GM21367 (cell line): ENCODE measurements at regions not wholly inside any gene's neighbourhood (a gene's known extent, or its start where the extent isn't known, plus 50 kb on each side); places are given as distances from the start of the nearest gene placed in this dataset.

Experiments
- ATAC-seq: cut with Tn5 transposase; IDR thresholded peaks from one replicate; pipeline ENCODE4 v1.9.1; 2021; ENCODE audit not compliant: unreplicated experiment

DNA sequence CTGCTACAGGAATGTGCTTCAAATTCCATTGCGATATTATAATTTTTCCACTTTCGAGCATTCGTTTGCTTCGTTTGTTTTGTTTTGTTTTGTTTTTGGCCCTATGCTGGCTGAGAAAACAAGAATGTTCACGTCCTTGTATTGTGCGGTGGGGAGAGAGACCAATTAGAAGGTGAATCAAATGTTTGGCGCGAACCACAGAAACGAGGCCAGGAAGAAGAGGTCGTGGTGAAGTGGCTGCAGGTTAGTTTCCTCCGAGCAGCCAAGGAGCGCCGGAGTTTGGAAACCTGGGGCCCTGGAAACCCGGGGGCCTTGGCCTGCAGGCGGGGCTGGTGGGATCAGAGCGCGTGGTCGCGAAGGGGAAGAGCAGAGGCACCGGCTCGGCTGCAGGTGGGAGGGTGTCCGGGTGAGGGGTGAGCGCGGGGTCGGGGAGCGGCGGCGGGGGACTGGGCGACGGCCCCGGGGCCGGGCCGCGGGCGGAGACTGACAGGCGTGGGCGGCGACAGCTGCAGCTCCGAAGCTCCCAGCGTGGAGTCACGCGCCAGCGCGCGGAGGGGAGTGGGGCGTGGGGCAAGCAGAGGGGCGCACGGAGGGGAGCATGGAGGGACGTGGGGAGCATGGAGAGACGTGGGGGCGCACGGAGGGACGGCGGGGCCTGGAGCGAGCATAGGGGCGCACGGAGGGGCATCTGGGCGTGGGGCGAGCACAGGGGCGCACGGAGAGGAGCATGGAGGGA lies 141.5 kb upstream of the PDE10A start:
- no peak for ATAC-seq

DNA sequence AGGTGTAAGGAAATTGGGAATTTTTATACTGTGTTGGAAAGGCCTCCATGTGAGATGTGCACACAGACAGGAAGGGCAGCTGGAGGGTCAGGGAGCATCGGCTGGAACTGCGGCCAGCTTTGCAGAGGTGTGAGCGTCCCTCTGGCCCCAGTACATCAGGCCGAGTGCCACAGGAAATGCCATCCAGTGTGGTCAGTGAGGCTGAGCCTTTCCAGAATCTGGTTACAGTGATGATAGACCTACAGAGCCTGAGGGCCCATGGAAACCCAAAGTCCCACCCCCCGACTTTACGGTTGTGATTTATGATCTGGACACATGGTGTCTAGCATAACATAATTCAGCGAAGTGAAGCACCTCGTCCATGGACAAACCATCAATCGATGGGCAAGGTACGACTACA lies 137.3 kb upstream of the PDE10A start:
- ATAC-seq: no peak

DNA sequence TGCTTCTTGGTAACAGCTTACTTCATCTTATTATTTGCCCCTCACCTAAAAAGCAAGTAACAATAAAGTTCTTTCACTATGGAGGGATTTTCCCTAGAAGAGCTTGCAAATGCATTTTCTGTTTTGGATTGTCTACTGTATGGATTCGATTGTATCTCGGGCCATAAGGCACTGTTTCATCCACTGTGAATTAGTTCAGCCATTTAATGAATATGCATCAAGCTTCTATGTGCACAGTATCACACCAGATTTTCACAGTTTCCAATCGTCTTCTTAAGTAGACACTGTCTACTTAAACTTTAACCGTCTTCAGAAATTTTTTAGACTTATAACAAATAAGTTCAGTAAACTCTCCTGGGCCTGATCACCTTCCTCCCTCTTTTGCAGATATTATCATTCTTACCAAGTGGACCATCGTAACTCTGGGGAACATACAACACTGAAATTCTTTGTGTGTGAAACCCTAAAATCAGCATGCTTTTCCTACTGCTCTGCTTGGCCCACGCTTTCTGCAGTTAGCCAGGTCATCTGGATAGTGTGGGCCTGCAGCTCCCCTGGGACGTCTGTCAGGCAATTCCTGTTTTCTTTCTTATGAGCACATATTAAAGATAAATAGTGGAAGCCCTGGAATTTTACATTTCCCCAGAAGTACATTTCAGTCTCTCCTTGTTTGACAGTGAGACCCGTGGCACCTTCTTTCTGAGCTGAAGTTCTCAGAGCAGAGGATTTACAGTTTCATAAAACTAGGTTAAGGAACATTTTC lies 136.5 kb upstream of the PDE10A start:
- no peak for ATAC-seq

DNA sequence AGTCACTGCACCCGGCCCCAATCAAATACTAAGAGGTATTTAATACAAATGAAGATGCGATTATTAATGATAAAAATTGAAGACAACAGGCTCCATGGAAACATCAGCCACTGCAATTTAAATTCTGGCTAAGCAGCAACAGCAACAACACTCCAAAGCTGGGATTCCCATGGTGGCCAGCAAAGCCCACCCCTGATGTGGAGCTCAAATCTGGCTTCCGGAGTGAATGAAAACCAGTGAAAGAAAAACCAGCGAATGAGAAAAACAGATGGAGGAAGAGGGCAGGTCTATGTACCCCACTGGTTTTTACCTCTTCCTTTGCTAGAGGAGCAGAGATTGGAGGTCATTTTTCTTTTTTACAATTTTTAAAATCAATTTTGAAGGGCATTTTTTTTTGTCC lies 135.9 kb upstream of the PDE10A start:
- no peak for ATAC-seq

DNA sequence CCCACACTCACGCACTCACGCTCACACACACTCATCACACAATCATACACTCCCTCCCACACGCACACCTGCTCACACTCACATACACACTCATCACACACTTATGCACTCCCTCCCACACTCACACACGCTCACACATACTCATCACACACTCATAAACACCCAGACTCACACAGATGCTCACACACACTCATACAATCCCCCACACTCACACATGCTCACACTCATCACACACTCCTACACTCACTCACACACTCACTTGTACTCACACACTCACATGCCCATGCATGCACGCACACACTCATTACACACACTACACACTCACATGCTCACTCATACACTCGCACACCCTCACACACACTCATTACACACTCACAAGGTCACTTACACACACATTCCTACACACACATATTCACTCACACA lies 131.1 kb upstream of the PDE10A start:
- ATAC-seq: no peak

DNA sequence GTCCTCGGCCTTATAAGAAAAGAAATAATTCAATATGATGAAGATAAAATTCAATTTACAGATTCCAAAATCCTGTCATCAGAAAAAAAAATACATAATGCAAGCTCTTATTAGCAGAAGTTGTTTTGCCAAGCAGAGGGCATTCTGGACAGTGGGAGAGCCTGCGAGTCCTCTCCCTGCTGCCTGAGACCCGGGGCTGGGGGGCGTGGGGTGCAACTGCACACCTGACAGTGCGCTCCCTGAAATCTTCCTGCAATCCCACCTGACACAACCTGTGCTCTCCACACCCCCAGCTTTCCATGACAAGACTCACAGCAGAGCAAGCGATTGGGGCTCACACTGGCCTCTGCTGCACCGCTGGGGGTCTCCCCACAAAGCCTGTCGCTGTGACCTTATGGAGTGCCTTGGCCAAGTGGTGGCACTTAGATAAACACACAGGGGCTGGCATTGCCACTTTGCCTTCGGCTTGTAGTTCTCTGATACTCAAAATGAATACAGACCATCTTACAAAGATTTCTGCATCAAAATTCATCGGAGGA lies 130.3 kb upstream of the PDE10A start:
- no peak for ATAC-seq

DNA sequence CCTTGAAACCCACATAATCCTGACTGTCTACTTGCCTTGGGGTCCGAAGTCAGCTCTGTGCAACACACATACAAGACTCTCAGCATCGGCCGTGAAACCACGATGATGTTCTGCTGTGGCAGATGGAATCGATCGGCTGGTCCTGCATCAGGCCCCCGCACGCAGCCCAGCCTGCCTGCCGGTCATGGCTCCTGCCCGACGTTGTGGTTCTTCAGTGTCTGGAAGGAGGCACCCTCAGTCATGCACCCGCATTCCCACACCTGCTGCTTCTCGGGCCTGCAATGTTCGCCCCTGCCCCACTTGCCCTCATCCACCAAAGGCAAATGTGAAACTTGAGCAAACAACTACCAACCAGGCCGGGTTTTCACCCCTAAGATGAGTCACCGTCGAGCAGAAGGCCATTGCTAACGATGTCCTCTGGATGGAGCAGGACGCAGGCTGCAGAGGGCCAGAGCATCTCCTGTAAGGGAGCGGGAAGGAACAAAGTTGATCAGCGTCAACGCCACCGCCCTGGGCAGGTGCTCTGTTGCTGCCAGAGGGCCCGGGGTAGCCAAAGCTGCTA lies 128.9 kb upstream of the PDE10A start:
- ATAC-seq: no peak

DNA sequence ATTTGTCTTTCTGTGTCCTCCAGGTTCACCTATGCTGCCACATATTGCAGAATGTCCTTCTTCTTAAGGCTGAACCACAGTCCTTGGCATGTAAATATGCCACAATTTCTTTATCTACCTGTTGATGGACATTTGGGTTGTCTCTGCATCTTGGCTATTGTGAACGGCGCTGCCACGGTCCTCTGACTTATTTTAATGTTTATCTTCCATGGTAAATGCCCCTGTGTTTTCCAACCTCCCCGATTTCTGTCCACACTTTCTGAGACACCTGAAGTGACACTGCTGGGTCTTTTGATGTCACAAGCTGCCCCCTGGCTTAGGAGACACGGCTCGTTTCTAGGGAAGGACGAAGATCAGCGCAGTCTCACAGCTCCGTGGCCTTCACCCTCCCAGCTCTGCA lies 128.3 kb upstream of the PDE10A start:
- no peak for ATAC-seq

DNA sequence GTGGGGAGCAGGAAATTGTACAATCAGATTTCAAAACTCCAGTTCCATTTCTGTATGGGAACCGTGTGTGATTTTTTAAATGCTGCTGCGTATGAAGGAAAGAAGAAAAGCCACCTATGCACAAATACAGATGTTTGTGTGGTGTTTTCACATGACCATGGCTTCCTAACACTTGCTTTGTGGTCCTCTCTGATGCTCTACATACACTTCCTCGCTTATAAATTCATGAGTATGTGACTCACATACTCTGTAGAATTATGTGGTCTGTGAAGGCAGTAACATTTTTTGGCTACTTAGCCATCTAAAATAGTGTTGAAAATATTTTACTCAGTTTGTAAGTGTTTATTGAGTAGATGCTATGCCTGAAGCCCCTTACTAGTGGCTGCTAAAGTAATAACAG lies 119.8 kb upstream of the PDE10A start:
- ATAC-seq: no peak

DNA sequence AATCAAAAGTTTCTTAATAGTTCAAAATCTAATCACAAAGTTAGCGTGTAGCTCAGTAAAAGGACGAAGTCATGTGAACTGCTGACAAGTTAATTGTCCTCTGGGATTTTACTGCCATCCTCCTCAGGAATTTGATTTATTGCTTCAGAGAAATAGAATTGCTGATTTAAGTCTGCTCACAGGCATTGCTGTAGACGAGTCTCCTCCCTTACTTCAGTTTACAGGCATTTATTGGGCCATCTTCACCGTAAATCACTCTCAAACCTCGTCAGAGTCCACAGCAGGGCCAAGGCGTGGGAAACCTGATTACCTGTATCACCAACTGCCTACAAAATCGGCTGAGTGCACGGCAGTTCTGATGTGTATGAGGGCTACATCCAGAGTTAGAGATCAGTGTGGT lies 119.1 kb upstream of the PDE10A start:
- no peak for ATAC-seq

DNA sequence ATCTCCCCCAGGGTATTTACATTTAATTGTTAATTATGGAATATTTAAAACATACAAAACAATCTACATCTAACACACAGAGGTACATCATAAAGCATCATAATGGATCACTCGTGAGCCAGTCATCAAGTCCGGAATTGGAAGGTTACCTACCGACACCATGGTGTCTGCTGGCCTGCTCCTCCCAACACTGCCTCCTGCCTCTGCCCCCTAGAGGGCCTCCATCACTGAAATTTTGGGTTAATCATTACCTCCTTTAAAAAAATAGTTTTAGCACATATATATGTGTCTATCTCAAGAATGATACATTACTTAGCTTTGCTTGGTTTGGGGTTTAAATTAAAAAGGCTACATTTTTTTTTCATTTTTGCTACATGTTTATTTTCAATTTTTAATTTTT lies 114.6 kb upstream of the PDE10A start:
- ATAC-seq: no peak

DNA sequence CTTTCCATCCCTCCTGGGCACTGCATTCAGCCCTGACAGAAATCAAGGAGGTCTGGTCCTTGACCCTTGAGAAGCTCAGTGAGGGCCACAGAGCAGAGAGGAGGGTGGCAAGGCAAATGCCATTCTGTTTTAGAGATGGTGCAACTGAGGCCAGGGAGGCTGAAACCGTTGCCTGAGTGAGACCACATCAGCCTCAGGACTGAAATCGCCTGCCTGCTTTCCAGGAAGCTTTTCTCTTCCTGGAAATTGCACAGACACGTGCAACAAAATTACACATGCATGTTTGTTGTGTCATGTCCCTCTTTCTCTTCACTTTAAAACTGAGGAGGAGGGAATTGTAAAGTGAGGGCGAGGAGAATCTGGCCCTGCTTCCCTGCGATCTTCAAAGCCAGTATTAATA lies 113.7 kb upstream of the PDE10A start:
- no peak for ATAC-seq

DNA sequence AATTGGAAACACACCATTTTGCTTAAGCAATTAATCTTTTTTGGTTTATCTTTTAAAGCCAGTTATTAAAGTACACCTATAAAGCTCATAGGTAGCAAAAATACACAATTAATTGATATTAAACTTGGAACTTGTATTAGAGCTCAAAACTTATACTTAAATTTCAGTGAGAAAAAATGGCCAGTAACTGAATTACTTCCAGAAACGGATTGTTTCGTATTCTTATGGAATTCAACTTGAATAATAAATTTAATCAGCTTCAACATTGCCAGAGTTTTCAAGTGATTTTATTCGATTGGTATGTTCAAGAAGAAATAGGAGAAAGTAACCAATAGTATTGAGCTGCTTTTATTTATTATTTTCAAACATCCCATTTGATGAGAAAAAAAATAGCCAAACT lies 112.7 kb upstream of the PDE10A start:
- ATAC-seq: no peak

DNA sequence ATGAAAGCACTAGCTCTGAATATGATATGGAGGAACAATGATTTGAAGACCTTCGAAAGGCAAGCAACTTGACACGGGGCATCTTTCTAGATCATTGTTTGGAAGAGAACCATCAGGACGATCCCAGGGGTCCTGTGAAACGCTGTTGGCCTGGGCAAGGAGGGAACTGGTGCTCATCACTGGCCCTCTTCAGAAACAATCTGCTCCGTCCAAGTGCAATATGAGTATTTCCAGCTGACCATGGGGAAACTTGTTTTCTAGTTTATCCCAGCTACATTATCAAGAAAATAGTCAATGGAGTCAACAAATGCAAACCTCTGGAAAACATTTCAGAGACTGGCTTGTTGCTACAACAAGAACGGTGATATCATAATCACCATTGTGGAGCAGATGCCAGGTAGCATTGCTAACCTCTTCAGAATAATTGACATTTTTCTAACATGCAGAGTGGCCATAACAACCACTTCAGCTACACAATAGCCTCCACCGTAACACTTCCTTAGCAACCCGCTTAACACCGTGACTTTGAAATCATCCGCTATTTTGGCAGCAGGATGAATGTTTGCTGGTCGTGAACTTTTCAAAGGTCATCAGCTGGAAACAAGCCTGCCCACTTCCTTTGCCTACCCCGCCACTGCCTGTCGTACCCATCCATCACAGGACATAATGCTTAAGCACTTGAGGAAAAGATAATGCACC lies 112.0 kb upstream of the PDE10A start:
- no peak for ATAC-seq

DNA sequence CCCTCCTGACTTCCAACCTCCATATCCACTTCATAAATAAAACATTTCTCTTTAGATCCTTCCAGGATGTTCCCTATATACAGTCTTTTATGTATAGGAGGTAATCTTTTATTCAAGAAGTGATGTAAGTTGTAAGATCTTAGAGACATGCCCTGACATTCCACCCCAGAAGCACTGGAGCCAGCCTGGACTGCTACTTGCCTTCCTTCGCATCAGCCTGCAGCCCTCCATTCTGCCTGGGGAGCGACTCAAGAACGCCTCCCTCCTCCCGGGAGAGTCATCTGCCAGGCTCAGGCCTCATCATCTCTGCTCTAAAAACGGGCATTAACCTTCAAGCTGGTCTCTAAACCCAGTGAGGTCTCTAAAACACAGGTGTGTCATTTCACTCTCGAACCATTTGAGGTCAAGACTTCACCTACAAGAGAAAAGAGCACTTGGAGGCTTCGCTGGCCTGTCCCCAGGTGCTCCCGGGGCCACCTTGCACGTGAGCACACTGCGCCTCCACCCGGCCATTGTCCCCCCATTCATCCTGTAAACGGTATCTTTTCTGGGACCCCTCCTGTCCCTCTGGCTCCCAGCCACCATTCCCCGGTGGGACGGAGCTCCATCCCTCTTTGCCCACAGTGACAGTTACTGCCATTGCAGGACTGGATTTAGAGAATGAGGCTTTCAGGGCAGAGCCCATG lies 107.5 kb upstream of the PDE10A start:
- no peak for ATAC-seq

DNA sequence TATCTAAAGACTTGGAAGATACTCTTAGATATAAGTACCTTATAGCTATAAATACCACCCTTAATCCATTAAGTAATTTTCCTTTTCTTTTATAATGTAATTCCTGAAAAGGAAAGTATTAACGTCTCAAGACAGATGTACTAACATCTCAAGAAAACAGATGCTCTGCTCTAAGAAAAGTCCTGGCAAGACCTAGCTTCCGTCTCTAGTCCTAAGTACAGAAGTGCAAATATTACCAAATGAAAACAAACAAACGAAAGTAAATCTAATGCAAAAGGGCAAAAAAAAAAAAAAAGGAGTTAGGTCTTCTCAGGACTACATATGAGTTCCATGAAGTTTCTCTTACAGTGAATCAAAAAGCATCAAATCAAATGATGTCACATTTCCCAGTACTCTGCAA lies 106.8 kb upstream of the PDE10A start:
- ATAC-seq: no peak

DNA sequence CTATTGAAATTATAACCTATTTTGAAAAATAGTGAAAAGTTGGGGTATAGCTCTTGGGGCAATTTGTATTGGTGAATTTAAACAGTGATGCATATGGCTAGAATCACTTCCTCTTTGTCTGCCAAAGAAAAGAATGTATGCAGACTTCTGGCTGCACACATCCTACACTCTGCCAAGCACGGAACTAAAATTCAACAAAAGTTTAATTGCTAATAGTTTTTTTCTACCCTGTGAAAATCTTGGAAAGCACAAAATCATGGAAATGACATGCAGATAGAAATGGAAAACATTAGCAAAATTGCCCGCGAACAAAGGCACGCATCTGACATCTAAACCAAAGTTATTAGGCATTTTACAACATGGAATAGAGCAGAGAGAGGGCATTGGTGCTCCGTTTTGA lies 106.4 kb upstream of the PDE10A start:
- ATAC-seq: no peak

DNA sequence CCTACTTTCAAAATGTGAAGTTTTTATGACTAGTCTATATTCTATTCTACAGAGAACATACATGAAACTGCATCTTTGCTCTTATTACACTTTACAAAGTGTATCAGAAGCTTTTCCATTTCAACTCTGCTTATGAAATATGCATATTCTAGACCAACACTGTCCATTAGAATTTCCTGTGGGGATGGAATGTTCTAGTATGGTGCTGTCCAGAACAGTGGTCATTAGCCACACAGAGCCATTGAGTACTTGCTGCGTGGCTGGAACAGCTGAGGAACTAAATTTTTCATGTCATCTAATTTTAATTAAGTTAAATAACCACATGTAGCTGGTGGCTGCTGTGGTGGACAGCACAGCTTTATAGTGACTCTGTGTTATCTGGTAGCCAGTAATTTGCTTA lies 105.9 kb upstream of the PDE10A start:
- ATAC-seq: no peak

DNA sequence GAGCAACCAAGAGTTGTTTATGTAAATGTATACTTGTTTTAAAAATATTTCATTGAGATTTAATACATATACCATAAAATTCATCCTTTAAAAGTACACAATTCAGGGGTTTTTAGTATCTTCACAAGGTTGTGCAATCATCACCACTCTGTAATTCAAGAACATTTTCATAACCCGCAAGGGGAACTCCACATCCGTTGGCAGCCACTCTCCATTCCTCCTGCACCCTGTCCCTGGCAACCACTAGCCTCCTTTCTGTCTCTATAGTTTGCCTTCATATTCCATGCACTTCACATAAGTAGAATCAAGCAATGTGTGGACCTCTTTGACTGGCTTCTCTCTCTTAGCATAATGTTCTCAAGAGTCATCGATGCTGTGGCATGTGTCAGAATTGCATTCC lies 104.2 kb upstream of the PDE10A start:
- no peak for ATAC-seq

DNA sequence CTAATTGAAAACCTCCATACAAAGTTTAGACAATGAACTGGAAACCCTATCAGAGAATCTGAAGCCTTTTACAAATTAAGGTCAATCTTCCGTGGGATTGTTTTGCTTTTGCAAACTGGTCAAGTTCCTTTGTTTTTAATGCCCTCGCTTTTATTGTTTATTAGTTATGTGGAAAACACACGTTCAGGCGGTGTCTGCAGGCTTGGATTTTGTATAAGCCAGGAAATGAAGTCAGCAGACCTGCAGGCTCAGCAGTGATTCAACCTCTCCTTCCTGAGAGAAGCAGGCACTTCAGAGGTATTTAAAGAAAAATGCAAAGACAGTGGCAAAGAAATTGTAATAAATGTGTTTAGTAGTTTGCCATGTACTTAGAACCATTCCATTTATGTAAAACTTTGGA lies 103.4 kb upstream of the PDE10A start:
- no peak for ATAC-seq

DNA sequence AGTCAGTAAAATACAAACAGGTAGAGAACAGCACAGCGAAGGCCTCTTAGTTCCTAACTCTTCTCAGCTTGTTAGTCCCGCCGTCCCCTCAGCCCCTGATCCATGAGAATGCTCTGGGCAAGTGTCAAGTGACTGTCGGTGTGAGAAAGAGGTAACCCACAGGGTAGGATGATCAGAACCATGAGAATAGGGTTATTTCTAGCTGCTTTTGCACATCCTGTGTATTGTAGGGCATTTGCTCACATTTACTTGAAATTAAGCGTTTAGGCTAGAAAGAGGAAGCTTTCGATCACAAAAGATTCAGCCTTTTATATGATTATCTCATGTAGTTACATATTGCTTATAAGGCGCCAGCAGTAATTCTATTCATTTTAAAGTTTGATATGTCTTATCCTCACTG lies 103.0 kb upstream of the PDE10A start:
- no peak for ATAC-seq
